ENCODE measurements at regions not wholly inside any gene's neighbourhood (a gene's known extent, or its start where the extent isn't known, plus 50 kb on each side); places are given as distances from the start of the nearest gene placed in this dataset.
"Not testable (repeated sequence)": the region's sequence is repeated elsewhere in the genome, so short reads cannot be mapped to it uniquely, and the experiment has no call there.

- no peak for DNase-seq
Observed at GRCh38 chr14:38704220-38704619, 398.8 kb downstream of the SEC23A start.

GRCh38 chr14:38696925-38697324, 406.1 kb downstream of the SEC23A start:
- DNase-seq = no peak

- no peak for DNase-seq
Observed at GRCh38 chr14:38693423-38693822, 409.6 kb downstream of the SEC23A start.

DNA sequence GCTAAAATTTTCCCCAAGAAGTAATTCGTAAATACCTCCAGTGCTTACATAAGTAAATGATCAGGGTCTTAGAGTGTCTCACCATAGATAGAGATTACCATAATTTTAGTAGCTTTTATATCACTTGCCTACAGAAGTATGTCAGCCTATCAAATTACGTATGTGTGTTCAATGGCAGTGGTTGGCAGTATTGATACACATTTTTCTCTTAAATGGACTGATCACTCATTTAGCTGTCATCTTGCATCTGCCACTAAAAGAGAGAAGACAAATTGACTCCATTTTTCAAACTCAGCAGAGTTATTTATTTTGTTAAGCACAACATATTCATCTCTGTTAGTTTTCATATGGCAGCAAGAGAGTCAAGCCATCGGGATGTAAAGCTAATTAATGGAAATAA, 413.1 kb upstream of the CLEC14A start:
- no peak for DNase-seq

GRCh38 chr14:38663382-38663781, 407.5 kb upstream of the CLEC14A start:
- no peak for DNase-seq

DNA sequence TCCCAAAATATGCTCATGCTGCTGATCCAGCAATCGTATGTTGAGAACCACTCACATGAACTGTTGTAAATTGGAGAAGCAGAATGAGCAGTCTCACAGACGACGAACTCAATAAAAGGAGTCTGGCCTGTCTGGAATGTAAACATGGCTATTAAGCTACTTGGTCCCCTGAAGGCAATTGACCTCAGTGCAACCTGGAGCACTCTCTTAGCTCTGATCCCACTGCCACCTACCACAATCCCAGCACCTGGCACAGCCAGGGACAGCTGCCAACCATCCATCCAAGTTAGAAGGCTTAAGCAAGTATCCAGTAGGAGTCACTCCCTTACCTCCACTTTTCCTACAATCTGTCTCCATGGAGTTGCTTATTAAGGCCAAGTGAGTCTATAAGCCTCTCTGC, 406.9 kb upstream of the CLEC14A start:
- no peak for DNase-seq

GRCh38 chr14:38646391-38646790, 390.5 kb upstream of the CLEC14A start:
- no peak for DNase-seq

GRCh38 chr14:38634913-38635312, 379.0 kb upstream of the CLEC14A start:
- DNase-seq = not testable (repeated sequence)

GRCh38 chr14:38629412-38629811, 373.5 kb upstream of the CLEC14A start:
- DNase-seq = no peak

DNA sequence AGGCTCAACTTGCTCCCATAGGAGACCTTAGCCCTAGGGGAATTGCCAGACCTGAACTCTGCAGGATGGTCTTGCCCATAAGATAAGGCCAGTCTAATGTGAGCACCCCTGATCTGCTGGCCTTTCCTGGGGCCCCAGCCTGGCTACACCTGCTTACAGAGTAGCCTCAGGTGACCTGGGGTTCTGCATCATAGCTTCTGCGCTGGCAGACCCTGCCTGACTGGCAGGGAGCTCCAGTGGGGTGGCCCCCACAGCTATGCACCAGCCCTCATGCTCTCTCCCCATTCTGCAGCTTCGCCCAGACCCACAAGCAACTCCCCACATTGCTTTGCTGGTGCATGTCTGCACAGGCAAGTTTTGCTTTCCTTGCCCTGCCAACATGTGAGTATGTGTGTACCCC, 371.3 kb upstream of the CLEC14A start:
- DNase-seq = no peak

- no peak for DNase-seq
Observed at GRCh38 chr14:38623661-38624060, 367.8 kb upstream of the CLEC14A start.

- DNase-seq = no peak
Observed at GRCh38 chr14:38618514-38618913, 362.6 kb upstream of the CLEC14A start.

DNA sequence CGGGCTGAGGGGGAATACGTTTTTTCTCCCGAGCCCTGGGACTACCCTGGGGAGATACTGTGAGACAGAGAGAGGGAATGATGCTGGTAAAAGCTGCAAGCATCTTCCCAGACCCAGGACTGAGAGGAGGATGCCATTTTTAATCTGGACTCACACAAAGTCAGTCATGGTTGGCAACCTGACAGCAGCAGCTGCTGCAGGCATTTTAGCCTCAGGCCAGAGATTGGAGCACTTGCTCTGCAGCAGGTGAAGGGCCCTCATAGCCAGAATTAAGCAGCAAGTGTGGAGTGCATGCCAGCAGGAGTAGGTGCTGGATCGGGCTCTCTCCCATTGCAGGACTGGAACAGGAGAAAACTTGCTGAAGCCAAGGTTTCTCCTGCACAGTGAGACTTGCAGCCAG, 361.1 kb upstream of the CLEC14A start:
- no peak for DNase-seq

- DNase-seq = no peak
Observed at GRCh38 chr14:38611928-38612327, 356.0 kb upstream of the CLEC14A start.

DNA sequence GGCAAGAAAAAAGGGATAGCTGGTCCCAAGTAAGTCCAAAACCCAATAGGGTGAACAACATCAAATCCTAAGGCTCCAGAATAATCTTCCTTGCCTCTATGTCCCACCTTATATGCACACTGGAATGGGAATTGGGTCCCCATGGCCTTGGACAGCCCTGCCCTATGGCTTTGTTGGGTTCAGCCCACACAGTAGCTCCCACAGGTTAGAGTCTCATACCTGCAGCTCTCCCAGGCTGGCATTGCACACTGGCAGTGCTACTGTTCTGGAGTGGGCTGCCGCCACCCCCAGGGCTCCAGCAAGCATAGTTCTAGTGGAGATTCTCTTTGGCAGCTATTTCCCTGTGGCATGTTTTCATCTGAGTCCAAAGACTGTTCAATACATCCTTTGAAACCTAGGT, 352.4 kb upstream of the CLEC14A start:
- DNase-seq = no peak

GRCh38 chr14:38605193-38606114, 349.6 kb upstream of the CLEC14A start:
- no peak for DNase-seq

GRCh38 chr14:38600572-38600971, 344.7 kb upstream of the CLEC14A start:
- DNase-seq = not testable (repeated sequence)

DNA sequence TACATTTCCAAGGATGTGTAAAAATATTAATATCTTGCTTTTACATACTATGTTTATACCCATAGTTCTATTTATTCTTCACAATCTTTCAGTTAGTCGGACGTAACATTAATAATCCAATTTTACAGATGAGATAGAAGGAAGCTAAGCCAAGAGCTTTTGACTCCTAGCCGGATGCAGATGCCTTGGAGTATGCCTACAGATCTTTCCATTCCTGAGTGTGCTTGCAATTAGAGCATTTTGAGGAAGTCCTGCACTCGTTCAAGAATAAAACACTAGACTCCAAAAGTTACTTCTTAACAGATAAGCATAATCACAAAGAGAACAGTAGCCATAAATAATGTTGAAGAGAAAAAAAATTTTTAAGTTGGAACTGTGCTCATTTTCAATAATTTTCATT, 337.6 kb upstream of the CLEC14A start:
- no peak for DNase-seq

- DNase-seq = no peak
Observed at GRCh38 chr14:38592764-38593442, 337.0 kb upstream of the CLEC14A start.

GRCh38 chr14:38589747-38590350, 334.0 kb upstream of the CLEC14A start:
- no peak for DNase-seq

- no peak for DNase-seq
Observed at GRCh38 chr14:38583471-38583870, 327.6 kb upstream of the CLEC14A start.

GRCh38 chr14:38578278-38578681, 322.4 kb upstream of the CLEC14A start:
- no peak for DNase-seq

GRCh38 chr14:38567703-38568102, 311.8 kb upstream of the CLEC14A start:
- no peak for DNase-seq

DNA sequence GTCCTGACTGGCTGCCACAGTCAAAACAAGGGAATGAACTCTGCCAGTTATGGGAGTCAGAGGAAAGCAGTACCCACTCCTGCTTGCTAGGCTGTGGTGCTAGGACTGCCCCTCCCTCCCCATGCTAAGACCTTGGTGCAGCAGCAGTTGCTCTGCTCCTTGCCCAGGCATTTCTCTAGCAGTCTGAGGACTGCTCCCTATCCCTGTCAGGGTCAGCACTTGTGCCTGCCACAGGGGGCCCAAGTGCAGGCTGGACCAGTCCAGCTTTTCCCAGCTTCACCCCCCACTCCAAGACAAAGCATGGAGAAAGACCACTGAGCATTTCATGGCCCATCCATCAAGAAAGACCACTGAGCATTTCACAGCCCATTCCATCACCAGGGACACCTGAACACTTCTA, 305.8 kb upstream of the CLEC14A start:
- DNase-seq = no peak
